NCI-H1436 (cell line): ENCODE measurements at regions not wholly inside any gene's neighbourhood (a gene's known extent, or its start where the extent isn't known, plus 50 kb on each side); places are given as distances from the start of the nearest gene placed in this dataset.

ENCODE experiments used
- DNase-seq: peaks from one replicate; lab custom pipeline; 2025; lab: John Stamatoyannopoulos, UW

DNA sequence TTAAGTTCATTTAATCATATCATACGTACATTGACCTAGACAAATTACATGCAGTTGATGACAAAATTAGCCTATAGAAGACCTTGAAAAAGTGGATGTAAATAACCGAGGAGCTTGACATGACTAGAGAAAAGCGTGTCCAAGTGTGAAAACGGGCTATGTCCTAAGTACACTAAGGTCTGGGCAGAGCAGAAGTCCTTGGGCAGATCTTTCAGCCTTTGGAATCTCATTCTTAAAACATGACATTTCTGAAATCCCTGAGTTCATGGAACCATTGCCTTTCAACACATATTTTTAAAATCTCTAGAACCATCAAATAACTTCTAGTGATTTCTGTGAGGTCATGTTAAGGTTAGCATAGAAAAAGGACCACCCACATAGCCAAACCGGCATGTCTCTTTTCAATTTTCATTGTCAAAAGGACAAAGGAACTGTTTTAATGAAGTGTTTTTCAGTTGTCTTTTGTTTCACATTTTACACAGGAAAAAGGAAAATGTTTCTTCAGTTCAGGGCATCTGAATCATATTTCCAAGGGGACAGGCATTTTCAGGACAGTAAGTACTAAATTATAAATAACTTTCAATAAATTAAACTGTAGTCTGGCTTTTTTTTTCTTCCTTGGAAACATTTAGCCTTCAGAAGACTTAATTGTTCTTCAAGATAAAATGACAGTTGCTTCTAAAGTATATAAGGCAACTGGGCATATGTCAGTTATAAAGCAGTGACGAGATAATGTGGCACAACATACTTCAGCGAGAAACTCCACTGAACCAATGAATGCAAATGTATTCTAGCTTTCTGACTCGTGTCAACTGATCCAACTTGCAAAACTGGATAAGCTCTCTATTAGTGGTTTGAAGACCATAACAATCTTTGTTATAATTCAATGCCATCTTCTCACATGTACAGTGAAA, 416.8 kb downstream of the NFIB start:
- no peak for DNase-seq

DNA sequence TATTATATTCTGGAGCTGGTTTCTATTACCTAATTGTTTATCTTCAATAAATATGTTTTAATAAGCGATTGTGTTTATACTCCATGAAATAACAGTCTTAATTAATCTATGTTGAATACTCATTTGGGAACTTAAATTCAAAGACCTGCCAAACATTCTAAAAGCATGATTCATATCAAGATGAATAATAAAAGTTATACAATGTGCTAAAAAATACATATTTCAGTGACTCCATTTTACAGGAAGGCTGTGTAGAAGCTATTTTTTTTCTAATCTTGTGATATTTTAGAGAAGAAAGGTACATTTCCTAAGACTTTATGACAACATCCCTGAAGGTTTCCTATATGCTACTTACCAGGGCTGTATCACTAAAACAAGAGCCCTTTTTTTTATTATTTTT, 417.9 kb downstream of the NFIB start:
- DNase-seq, result no peak

DNA sequence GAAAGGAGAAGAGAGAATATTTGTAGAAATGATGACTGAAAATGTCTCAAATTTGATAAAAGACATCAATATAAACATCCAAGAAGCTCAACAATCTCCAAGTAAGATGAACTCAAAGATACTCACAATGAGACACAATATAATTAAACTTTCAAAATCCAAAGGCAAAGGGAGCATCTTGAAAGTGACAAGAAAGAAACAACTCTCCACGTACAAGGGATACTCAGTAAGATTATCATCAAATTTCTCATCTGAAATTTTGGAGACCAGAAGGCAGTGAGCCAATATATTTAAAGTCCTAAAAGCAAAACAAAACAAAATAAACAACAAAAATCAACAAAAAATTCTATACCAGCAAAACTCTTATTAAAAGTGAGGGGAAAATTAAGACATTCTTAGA, 428.7 kb downstream of the NFIB start:
- DNase-seq, result no peak

DNA sequence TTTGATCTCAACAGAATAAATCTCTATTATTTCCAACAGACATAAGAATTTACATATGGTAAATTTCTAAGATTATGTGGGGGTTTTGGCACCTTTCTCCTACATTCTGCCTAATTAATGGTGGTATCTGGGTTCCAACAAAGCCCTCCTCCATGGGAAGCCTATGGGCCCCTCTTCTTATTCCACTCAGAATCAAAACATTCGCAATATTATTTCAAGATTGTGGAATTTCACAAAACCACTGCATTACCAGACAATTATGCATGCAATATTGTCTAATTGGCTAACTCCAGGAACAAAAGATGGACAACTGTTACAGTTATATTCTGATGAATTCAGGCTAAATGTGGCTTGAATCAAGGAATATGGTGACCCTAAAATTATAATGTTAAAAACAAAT, 434.0 kb downstream of the NFIB start:
- DNase-seq, result no peak

DNA sequence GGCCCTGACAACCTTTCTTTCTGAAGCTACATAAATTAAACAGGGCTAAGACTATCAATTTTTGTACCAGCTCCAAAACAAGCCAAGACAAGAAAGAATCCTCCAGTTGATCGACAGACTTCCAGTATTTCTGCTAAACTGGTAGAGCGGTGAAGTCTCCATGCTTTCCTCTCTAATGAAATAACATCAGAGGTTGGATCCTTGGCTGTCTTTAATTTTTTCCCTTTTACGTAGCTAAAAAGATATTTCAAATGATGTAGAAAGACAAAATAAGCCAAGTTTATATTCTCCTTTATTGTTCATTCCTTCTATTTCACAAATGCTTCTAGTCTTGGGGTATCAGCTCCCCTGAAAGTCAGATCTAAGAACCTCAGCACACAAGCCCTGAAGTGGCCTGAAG, 434.9 kb downstream of the NFIB start:
- DNase-seq, result no peak

DNA sequence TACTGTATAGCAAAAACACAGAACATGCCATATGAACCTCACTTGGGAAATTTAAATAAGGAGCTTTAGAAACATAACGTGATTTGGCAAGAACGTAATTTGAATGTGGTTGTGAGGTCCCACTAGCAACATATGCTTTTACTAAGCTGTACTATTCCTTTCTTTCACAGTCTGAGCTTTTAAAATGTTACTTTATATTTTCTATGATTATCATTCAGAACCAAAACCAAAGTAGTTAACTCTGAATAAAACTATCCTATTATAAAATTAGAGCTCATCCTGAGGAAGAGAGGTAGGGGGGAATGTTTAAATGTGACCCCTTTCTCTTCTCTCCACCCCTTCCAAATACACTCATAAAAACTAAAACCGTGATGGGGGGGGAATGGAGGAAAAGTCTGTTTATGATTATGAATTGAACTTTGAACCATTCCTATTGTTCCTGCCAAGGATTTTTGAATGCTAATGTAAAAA, 435.7 kb downstream of the NFIB start:
- DNase-seq, result no peak

DNA sequence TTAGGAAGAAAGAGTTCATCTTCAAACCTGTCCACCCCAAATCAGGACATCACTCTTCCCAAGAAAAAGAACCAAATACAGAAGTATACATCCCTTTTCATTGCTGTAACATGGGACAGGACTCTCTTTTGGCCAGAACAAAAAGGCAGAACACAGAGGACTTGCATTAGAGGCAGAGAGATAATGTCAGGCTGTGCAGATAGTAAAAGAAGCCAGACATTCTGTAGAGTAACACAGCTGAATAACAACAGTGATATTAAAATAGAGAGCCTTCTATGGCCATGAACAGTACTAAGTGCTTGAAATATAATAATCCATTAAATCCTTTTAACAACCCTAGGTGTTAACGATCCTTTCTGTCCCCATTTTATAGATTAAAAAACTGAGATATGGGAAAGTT, 437.2 kb downstream of the NFIB start:
- no peak for DNase-seq

DNA sequence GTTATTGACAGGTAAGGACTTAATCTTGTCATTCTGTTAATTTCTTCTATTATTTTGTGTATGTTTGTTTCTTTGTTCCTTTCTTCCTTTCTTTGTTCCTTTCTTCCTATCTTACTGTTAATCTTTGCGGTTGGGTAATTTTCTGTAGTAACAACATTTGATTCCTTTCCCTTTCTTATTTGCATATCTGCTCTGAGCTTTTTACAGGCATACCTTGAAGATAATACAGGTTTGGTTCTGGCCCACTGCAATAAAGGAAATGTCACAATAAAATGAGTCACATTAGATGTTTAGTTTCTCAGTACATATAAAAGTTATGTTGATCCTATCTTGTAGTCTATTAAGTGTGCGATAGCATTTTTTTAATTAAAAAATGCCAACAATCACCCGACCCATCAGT, 440.7 kb downstream of the NFIB start:
- no peak for DNase-seq

DNA sequence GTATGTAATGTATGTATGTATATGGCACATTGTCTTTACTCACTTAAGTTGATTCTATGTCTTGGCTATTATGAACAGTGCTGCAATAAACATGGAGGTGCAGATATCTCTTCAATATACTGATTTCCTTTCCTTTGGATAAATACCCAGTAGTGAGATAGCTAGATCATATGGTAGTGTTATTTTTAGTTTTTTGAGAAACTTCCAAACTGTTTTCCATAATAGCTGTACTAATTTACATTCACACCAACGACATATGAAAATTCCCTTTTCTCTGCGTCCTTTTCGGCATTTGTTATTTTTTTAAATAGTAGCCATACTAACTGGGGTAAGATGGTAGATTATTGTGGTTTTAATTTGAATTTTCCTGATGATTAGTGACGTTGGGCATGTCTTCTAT, 445.6 kb downstream of the NFIB start:
- no peak for DNase-seq

DNA sequence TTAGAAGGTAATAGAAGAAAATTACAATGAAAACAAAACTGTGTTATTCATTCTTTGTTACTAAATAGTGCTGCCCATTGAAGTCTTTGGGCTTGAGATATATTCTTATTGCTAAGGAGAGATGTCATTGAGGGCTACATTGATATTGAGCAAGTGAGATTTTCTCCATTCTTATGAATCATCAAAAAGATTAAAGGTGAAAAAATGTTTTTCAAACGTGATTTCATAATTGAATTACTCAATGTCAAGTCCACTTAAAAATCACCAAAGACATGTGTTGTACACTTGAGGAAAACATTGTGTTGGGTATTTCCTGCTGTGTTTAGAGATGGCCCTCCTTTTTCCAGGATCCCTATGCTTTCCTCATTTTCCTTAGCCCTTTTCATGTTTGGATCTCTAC, 448.1 kb downstream of the NFIB start:
- DNase-seq, result no peak

DNA sequence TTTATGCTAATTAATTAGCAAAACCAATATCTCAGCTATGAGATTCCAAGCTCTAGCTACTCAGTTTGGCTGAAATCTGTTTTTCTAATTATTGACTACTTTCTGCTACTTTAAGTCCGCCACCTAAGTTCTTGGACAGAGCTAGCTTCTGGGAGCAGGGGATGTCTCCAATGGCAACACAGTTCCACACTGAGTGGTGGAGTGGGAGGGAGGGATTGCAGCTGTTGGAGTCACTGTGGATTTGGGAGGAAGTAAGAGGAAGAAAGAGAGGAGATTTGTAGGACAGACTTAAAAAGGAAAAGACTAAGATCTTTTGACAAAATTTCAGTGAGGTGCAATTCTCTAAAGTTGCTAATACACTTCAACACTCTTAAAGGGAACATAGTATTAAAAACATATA, 450.8 kb downstream of the NFIB start:
- DNase-seq, result no peak

DNA sequence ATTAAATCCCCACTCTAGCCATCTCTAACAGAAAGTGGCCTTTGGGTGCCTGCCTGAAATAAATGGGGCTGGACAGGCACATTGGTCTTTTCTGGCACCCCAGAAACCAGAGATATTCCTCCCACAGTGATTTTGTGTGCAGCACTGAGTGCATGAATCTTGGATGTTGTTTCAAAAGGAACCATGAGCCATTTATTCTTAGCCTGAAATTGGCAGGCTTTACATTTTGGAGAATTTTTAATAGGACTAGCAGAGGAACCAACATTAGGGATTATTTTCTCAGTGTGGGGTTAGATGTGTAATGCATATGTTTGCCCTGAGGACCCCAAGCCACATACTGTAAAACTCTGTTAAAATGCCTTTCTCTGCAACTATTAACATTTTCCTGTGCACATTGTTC, 451.3 kb downstream of the NFIB start:
- no peak for DNase-seq

DNA sequence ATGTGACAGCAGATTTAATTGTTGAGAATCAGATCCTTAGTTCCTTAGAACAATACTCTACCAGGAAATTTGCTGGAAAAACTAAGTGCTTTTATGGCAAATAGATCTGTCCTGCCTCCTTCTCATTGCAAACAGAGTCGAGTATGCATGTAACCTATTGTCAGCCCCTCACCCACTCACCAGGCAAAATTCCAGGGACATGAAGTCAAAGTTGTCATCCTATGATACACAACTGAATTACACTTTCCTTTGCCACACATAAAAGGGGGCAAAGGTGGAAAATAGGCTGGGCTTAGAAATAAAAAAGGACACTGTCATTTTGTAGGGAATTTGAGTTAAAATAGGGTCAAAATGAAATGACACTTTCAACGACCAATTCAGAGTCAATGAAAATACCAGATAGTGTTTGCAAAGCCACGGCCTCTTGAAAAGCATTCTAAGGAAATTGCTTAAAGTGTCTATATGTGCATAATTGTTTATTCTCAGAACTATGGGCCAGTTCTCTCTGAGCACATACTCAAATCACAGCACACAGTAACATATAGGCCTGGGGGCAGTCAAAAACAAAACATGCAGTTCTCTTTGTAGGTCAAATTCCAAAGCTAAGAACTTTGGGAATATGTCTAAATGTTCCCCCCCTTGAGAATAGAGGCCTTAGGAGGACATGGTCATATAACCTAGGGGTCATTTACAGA, 452.8 kb downstream of the NFIB start:
- DNase-seq, result no peak

DNA sequence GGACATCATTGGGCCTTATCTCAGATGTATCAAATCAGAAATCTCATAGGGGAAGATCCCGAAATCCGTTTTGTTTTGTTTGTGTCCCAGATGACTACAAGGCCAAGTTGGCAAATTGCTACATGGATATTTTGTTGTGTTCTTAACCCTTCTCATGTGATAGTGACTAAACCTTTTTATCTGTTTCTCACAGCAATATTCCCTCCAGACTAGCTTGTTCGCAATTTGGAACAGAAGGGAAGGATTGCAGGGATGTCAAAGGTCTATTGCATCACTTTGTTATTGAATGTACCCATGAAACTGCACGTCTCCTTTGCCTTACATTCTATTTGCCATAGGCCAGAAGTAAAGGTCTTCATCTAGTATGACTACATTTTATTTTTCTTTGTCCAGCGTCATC, 453.9 kb downstream of the NFIB start:
- no peak for DNase-seq

DNA sequence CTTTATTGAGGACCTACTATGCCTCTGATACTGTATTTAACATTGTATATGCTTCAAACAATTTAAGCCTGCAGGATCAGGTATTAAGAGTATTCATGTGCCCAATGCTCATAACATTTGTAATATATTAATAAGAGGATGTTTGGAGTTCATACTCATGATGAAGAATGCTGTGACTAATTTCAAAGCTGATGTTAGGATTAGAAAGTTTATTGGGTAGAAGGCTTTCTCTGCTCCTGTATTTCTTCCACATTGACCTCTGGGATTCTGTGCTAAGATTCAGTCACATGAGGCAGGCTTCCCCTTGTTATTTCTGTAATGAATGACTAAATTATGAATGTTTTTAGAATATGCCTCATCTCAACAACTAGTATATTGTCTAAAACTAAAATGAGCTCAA, 456.4 kb downstream of the NFIB start:
- no peak for DNase-seq

DNA sequence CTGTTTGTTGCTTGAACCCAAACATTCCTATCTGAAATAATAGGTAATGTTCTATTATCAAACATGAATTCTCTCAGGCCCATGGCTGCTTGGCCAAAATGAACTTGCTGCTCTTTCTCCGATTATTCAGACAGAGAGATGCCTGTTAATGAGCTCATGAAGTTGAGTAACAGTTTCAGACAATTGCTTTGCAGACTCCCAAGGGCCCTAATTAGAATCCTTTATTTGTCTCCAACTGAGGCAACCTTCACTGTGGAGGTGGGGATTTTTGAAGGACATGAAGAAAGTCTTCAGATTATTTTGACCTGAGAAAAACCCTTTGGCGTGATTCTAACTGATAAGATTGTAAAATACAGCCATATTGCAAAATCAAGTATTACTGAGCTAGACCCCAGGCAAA, 466.7 kb downstream of the NFIB start:
- DNase-seq, result no peak

DNA sequence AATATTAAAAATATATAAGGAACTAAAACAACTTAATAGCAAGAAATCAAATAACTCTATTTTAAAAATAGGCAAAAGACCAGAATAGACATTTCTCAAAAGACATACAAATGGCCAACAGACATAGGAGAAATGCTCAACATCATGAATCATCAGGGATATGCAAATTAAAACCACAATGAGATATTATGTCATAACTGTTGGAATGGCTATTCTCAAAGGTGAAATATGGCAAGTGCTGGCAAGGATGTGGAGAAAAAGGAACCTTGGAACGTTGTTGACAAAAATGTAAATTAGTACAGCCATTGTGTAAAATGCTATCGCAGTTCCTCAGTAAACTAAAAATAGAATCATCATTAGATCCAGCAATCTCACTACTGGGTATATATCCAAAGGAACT, 468.5 kb downstream of the NFIB start:
- no peak for DNase-seq

DNA sequence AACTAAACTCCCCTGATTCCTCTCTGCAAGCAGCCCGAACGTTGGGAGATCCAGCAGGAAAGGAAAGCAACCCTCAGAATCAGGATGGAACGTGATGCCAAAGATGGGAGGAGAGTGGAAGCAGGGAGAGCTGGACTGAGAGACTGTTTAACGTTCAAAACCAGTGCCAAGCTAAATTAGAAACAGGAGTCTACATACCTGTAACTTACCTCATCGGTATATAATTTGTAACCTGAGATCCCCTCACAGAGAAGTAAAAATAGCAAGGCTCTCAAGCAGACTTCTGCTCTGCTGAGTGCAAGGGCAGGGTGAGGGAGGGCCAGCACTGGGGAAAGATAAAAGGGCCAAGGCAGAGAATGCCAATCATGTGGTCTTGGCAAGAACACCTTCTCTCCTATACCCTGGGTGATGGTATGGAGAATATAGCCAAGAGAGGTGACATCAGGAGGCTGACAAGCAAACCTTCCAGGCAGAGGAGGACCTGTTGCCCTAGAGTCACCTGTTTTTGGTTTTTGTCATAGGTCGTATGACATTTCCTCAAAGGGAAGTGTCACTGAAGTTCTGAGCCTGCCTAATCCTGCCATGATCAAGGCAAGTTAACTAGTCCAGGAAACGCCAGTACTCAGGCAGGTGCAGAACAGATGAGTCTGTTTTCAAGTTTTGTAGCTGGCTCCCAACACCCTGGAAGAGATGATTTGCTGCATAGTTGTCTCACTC, 472.0 kb downstream of the NFIB start:
- peak; percentile 69 for DNase-seq

DNA sequence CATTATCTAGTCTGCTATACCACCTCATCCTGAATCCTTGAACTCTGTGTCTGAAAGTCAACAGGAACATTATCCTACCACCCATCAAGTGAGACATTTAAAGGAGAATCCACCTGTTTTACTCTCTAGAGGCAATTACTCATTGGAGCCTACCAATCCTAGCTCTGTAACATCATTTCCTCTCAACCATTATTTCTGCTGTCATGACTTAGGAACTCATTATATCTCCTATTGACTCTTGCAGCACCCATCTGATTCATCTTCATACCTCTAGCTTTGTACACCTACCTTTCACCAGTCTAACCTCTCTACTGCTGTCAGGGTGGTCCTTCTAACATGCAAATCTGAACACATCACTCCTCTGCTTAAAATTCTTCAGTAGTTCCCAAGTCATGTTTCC, 481.5 kb downstream of the NFIB start:
- no peak for DNase-seq

DNA sequence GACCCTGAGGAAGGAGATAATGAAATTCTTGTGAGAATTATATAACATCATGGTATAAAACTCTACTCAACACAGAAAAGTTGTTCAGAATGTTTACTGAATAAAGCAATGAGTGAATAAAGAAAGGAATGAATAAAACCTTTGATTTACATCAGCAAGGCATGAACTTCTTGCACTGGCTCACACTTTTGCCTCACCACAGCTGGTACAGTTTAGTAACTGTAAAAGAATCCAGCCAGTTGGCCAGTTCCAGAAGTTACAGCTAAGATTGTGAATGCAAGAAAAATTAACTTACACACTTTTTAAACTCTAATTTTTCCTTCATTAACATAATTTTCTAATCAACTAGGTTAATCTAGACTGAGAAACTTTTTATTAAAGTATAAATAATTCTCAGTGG, 490.9 kb downstream of the NFIB start:
- no peak for DNase-seq

DNA sequence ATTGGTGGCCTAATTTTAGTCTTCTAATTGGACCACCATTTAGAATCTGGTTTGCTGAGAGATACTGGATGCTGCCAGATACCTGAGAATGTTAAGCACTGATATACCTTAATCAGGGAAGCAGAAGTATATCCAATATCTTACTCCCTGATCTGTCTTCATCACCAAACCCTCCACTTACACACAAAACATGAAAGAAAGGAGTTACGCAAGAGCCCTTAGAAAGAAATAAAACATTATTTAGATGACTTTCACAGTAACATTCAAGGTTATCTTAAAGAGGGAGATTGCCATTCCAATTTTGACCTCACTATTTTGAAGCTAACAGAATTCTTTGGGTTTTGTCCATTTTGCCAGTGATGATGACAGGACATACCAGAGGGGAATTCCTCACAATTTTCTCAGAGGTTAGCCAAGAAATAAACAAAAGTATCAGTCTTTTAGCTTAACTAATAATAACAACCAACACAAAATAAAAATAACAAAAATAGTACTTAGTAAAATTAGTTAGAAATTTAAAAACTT, 496.1 kb downstream of the NFIB start:
- no peak for DNase-seq

DNA sequence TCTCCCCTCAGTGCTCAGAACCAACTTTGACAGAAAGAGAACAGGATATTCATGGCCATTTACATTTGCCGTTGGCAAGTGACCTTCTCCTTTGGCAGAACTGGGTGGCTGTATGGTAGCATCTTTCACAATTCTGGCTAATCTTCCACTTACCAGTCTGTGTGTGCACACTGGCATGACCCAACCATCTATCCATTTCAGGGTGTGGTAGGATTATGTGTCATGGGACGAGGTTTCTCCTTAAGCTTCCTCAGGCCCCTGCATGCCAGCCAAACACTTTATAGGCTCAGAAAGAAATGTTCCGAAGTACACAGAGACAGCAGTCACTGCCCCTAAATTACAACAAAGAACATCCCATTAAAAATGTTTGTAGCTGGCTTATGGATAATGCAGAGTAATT, 497.1 kb downstream of the NFIB start:
- no peak for DNase-seq
